Skeletal muscle tissue (tissue), 3 donors: ENCODE measurements at regions not wholly inside any gene's neighbourhood (a gene's known extent, or its start where the extent isn't known, plus 50 kb on each side); places are given as distances from the start of the nearest gene placed in this dataset.
"Not testable (repeated sequence)": the region's sequence is repeated elsewhere in the genome, so short reads cannot be mapped to it uniquely, and the experiment has no call there.

Experiments used
- H3K27ac ChIP-seq: one replicate; pipeline ENCODE4 v1.7.0; 2013; ENCODE audit warnings: mild to moderate bottlenecking, low read depth, low read length, inconsistent platforms
- H3K27me3 ChIP-seq, 3 donors: one replicate each; pipeline ENCODE4 v1.7.0; 2013; ENCODE audit warnings: low read length in 3 of 3; ENCODE audit not compliant: control insufficient read depth in 3 of 3, insufficient read depth in 3 of 3
- H3K36me3 ChIP-seq, 3 donors: one replicate each; pipeline ENCODE4 v1.7.0; 2013; ENCODE audit warnings: low read length in 3 of 3; ENCODE audit not compliant: control insufficient read depth in 3 of 3, insufficient read depth in 3 of 3
- H3K4me1 ChIP-seq, 3 donors: one replicate each; pipeline ENCODE4 v1.7.0; 2013; ENCODE audit warnings: low read length in 3 of 3, mild to moderate bottlenecking in 3 of 3; ENCODE audit not compliant: control insufficient read depth in 3 of 3, insufficient read depth in 3 of 3
- H3K4me3 ChIP-seq, 3 donors: one replicate each; pipeline ENCODE4 v1.7.0; 2013; ENCODE audit warnings: low read length in 3 of 3
- H3K9ac ChIP-seq, 3 donors: one replicate each; pipeline ENCODE4 v1.7.0; 2013; ENCODE audit warnings: low read length in 3 of 3, mild to moderate bottlenecking in 3 of 3, moderate library complexity in 2 of 3, low read depth in 1 of 3
- H3K9me3 ChIP-seq, 3 donors: one replicate each; pipeline ENCODE4 v1.7.0; 2013; ENCODE audit warnings: low read length in 3 of 3; ENCODE audit not compliant: control insufficient read depth in 3 of 3
- donor health status: Osteomylitis.

DNA sequence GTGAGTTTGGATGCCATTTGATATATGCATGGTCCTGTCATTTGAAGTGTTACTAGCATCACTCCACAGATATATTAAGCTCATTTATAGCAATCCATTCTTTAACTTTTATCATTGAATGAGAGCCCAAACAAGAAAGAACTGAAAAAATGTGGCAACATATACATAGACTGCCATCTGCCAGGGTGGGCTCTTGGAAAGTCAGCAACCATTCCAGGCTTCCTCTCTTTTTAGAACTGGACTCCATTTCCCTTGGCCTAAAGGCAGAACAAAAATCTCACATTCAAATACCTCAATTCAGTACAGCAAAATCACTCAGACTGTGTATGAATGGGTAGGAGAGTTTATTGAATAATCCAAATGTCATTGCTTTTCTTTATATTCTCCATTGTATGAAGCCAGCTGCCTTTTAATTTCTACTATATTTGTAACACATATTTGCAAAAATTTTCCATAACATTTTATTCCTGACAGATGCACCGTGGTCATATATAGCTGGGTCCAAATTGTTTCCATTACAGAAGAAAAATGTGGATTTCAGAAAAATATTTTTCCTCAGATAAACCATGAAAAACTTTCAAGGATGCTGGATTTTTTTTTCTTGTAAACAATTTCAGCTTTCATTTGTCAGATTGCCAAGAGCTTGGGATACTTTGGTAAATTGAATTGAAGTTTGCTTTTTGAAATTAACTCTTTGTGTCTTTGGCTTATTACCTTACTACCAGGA, 1252.3 kb upstream of the SEL1L start:
- H3K27ac ChIP-seq: no peak overlapping the region
- H3K27me3 ChIP-seq: no peaks in the 10 kb centered on the region
- no peak overlapping the region for H3K9ac ChIP-seq
- H3K9me3 ChIP-seq: no peaks in the 10 kb centered on the region
- no peak overlapping the region for H3K4me3 ChIP-seq
- no peaks in the 10 kb centered on the region for H3K4me1 ChIP-seq
- no peaks in the 10 kb centered on the region for H3K36me3 ChIP-seq

DNA sequence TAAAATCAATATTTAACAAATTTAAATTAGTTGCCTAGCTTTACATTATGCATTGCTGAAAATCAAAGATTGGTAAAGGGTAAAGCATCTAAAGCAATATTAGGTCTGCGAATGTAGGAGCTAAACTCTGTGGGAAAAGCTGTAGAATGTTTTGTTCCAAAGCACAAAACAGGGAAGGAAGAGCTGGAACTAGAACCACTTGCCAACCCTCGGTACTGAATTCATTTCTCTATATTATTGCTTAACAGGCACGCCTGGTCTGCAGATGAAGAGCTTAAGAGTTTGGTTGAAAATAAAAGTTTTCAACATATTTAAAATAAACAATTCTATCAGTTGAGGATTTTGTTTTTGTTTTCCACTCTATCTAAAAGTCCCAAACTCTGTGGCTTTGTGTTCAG, 1252.8 kb upstream of the SEL1L start:
- no peak overlapping the region for H3K27ac ChIP-seq
- H3K9ac ChIP-seq: no peak overlapping the region
- no peaks in the 10 kb centered on the region for H3K9me3 ChIP-seq
- H3K36me3 ChIP-seq: no peaks in the 10 kb centered on the region
- H3K27me3 ChIP-seq: no peaks in the 10 kb centered on the region
- H3K4me1 ChIP-seq: no peaks in the 10 kb centered on the region
- no peak overlapping the region for H3K4me3 ChIP-seq

DNA sequence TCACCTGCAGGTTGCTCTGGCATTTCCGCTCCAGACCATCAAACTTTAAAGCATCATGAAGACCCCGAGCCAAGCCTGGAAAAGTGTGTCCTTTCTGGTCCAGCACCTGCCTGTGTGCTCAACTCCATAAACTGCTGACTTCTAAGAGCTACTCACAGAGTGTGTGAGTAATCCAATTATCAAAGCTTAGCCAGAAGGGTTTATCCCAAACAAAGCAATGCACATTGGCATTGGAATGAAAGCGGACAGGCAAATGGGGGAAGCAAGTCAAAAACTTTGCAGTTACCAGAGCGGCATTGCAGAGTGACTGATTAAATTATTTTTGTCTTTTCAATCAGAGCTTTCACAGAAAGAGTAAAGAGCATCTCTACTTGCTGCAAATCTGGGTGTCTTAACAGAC, 1262.4 kb upstream of the SEL1L start:
- Histone ChIP-seq H3K4me1 (no peaks in the 10 kb centered on the region), H3K27ac (no peak overlapping the region), H3K4me3 (no peak overlapping the region), H3K9ac (no peak overlapping the region), H3K27me3 (no peaks in the 10 kb centered on the region), H3K36me3 (no peaks in the 10 kb centered on the region), H3K9me3 (no peaks in the 10 kb centered on the region)

DNA sequence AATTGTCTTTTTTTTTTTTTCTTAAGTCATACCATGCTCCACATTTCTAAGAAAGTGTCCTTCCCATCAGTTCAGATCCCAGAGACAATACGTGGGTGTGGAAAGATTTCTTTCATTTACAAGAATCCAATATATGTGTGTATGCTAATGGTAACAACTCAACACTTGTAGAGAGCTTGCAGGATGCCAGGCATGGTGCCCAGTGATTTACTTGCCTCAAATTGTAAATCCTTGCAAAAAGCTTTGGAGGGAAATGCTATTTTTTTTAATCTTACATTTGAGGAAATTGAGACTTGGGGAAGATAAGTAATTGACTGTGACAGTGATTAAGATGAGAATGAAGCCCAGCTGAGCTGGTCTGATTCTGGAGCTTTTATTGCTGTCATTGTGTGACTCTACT, 1264.6 kb upstream of the SEL1L start:
- no peaks in the 10 kb centered on the region for H3K4me1 ChIP-seq
- no peaks in the 10 kb centered on the region for H3K9me3 ChIP-seq
- H3K27ac ChIP-seq: no peak overlapping the region
- no peaks in the 10 kb centered on the region for H3K36me3 ChIP-seq
- no peak overlapping the region for H3K4me3 ChIP-seq
- no peak overlapping the region for H3K9ac ChIP-seq
- no peaks in the 10 kb centered on the region for H3K27me3 ChIP-seq

DNA sequence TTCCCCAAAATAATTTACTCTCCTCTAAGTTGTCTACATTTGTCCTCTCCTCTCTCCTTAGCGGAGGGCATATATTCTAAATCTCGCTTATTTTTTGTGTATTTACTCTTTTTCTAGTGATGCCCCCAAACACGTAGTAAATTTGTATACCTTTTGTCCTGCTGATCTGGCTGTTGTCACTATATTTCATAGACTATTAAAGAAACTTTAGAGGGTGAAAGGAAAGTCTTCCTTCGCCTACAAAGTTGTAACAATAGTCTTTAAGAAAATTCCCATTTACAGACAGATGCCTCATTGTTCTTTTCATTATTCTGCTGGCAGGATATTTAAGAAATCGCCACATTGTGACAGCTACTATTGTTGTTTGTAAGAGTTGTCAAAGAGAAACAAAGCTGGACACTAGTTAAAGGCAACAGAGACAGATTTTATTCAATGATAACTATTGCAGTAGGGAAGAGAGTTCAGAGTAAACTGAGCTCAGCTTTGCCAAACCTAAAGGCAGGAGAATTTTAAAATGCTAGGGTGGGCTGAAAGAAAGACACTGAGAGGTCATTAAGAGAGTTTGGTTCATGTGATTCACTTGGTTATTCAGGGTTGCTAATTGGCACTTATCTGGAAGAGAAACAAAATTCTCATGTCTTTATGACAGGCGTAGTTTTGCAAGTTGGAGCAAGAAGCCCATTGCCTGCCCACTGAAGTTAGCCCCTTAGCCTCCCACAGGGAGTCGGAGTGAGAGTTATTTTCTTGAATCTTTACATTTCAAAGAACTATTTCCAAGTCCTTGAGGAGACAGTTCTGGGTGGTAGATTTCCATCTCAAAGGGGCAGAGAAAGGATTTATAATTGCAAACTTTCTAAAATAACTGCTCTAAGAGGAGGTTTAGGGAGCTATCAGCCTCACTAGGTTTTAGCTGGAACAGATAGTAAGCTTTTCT, 1272.5 kb upstream of the SEL1L start:
- Histone ChIP-seq H3K9me3 (no peaks in the 10 kb centered on the region), H3K27me3 (no peaks in the 10 kb centered on the region), H3K4me3 (no peak overlapping the region), H3K27ac (no peak overlapping the region), H3K4me1 (no peaks in the 10 kb centered on the region), H3K36me3 (no peaks in the 10 kb centered on the region), H3K9ac (no peak overlapping the region)

DNA sequence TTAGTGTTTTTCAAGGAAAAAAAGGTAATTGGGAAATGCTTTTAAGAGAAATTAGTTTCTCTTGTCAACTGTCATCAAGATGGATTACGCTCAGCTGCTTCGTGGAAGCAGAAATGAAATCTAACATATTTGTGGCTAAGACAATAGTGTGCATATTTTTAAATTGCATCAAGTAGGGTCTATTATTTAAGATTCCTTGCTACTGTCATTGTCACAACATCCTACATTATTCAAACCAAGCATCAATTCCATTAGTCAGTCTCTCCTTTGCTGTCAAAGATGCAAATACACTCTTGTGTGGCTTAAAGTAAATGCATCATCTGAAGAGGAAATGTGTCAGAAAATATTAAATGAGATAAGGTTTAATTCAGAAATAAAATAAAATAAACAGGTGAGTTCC, 1277.6 kb upstream of the SEL1L start:
- Histone ChIP-seq H3K27me3 (no peaks in the 10 kb centered on the region), H3K27ac (no peak overlapping the region), H3K4me3 (no peak overlapping the region), H3K9me3 (no peaks in the 10 kb centered on the region), H3K9ac (no peak overlapping the region), H3K36me3 (no peaks in the 10 kb centered on the region), H3K4me1 (no peaks in the 10 kb centered on the region)

DNA sequence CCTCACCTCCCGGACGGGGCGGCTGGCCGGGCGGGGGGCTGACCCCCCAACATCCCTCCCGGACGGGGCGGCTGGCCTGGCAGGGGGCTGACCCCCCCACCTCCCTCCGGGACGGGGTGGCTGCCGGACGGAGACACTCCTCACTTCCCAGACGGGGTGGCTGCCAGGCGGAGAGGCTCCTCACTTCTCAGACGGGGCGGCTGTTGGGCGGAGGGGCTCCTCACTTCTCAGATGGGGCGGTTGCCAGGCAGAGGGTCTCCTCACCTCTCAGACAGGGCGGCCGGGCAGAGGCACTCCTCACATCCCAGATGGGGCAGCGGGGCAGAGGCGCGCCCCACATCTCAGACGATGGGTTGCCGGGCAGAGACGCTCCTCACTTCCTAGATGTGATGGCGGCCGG, 1280.7 kb upstream of the SEL1L start:
- not testable (repeated sequence) for H3K36me3 ChIP-seq, H3K27ac ChIP-seq, H3K4me3 ChIP-seq, H3K9ac ChIP-seq, H3K4me1 ChIP-seq, H3K27me3 ChIP-seq, H3K9me3 ChIP-seq

DNA sequence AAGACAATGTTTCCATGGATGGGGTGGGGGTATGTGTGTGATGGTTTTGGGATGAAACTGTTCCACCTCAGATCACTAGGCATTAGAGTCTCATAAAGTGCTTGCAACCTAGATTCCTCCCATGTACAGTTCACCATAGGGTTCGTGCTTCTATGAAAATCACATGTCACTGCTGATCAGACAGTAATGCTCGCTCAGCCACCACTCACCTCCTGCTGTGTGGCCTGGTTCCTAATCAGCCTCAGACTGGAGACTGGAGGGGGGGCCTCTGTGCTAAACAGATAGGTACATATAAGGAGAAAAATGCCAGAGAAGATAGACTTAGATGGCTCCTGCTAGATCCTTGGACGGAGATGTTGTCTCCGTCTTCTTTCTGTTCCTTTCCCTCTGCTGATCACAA, 1296.9 kb upstream of the SEL1L start:
- Histone ChIP-seq H3K9me3 (no peaks in the 10 kb centered on the region), H3K27me3 (no peaks in the 10 kb centered on the region), H3K36me3 (no peaks in the 10 kb centered on the region), H3K27ac (no peak overlapping the region), H3K4me1 (no peaks in the 10 kb centered on the region), H3K9ac (no peak overlapping the region), H3K4me3 (no peak overlapping the region)

DNA sequence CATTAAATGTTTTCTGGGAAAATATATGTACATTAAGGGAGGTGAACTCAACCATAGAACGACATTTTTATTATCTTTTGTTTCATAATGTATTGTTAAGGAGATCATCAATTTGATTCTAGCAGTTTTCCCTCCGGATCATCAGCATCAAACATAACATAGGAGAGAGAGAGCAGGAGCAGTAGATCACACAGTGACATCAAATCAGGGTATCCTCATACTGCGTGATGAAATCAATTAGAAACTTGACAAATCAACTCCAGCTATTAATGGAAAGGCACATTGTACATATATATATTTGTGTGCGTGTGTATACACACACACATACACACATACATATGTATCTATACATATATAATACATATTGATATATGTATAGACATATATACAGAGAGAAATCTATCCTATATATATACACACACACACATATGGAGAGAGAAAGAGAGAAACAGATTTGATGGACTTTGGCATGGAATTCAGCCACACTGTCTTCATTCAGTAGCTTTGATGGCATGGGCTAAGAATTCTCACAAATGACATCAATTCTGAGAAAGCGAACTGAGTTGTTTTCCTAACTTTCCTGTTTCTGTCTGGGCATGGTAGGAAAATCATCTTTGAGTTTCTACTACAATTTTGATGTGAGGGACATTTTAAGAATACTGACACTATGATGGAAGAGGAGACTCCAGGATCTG, 1302.8 kb upstream of the SEL1L start:
- no peaks in the 10 kb centered on the region for H3K4me1 ChIP-seq
- no peak overlapping the region for H3K27ac ChIP-seq
- no peaks in the 10 kb centered on the region for H3K9me3 ChIP-seq
- H3K9ac ChIP-seq: no peak overlapping the region
- H3K36me3 ChIP-seq: no peaks in the 10 kb centered on the region
- no peaks in the 10 kb centered on the region for H3K27me3 ChIP-seq
- no peak overlapping the region for H3K4me3 ChIP-seq

DNA sequence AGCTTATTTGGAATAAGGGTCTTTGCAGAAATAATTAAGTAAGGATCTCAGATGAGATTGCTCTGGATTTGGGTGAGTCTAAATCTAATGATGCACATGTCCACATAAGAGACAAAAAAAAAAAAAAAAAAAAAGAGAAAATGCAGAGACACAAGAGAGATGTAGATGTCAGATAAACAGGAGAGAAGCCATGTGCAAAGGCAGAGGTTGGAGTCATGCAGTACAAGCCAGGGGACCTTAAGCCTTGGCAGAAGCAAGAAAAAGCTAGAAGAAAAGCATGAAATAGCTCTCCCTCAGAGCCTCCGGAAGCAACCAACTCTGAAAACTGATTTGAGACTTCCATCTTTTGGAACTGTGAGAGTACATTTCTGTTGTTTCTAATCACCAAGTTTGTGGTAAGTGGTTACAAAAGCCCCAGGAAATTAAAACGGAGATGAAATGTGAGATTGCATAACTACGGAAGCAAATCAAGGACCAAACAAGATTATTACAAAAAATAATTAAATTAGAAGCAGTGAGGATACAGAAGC, 1304.0 kb upstream of the SEL1L start:
- no peaks in the 10 kb centered on the region for H3K9me3 ChIP-seq
- no peaks in the 10 kb centered on the region for H3K27me3 ChIP-seq
- no peaks in the 10 kb centered on the region for H3K4me1 ChIP-seq
- H3K4me3 ChIP-seq: no peak overlapping the region
- H3K36me3 ChIP-seq: no peaks in the 10 kb centered on the region
- H3K9ac ChIP-seq: no peak overlapping the region
- no peak overlapping the region for H3K27ac ChIP-seq
